Brain microvascular endothelial cell (primary cell): ENCODE measurements at regions not wholly inside any gene's neighbourhood (a gene's known extent, or its start where the extent isn't known, plus 50 kb on each side); places are given as distances from the start of the nearest gene placed in this dataset.

Source experiments
- DNase-seq: peaks from one replicate; pipeline ENCODE4 v3.0.0-alpha.2; 2020
- H3K27ac ChIP-seq: fragments of 250-450 bp; sonication (Bioruptor Pico); 2 replicates; pipeline ENCODE4 v1.5.1; 2020; ENCODE audit warnings: mild to moderate bottlenecking, moderate library complexity
- H3K27me3 ChIP-seq: fragments of 250-450 bp; sonication (Bioruptor Pico); replicated peaks from 2 replicates; pipeline ENCODE4 v1.5.1; 2020; ENCODE audit warnings: mild to moderate bottlenecking
- H3K36me3 ChIP-seq: fragments of 250-450 bp; sonication (Bioruptor Pico); replicated peaks from 2 replicates; pipeline ENCODE4 v1.5.1; 2020; ENCODE audit warnings: mild to moderate bottlenecking
- H3K4me3 ChIP-seq: 2 replicates; pipeline ENCODE4 v1.5.1; 2011; ENCODE audit warnings: low read depth, mild to moderate bottlenecking, control low read depth, low read length, moderate library complexity
- CTCF ChIP-seq: IDR thresholded peaks from 2 replicates; pipeline ENCODE4 v1.5.1; 2011; ENCODE audit warnings: low read depth, mild to moderate bottlenecking, moderate library complexity, low read length, control low read depth, inconsistent platforms; ENCODE audit errors: missing control alignments
- in situ Hi-C: cut with HindIII; loops from 2 replicates; pipeline ENCODE4 v1.10.0; 2017; ENCODE audit warnings: low sequenced_read_pairs, low pct_ligation_motif_present

GRCh38 chr1:147451628-147452027, 89.7 kb upstream of the BCL9 start:
- Histone ChIP-seq H3K4me3 (no peak overlapping the region), H3K27ac (no peak overlapping the region), H3K36me3 (no peaks in the 10 kb centered on the region), H3K27me3 (no peaks in the 10 kb centered on the region)
- TF ChIP-seq CTCF: no peak
- in situ Hi-C loops: no loop called here
- DNase-seq: no peak

- H3K27me3 ChIP-seq: no peaks in the 10 kb centered on the region
- H3K4me3 ChIP-seq: no peak overlapping the region
- in situ Hi-C loops: no loop called here
- no peak for TF ChIP-seq CTCF
- H3K27ac ChIP-seq: no peak overlapping the region
- DNase-seq: no peak
- no peaks in the 10 kb centered on the region for H3K36me3 ChIP-seq
Measured at GRCh38 chr1:147452809-147453208, 88.5 kb upstream of the BCL9 start.

GRCh38 chr1:147463022-147463421, 78.3 kb upstream of the BCL9 start:
- no peak for TF ChIP-seq CTCF
- no peak overlapping the region for H3K27ac ChIP-seq
- no peaks in the 10 kb centered on the region for H3K27me3 ChIP-seq

GRCh38 chr1:147466543-147466942, 74.8 kb upstream of the BCL9 start:
- in situ Hi-C loops: no loop called here
- Histone ChIP-seq H3K4me3 (no peak overlapping the region), H3K27me3 (no peaks in the 10 kb centered on the region), H3K27ac (no peak overlapping the region), H3K36me3 (no peaks in the 10 kb centered on the region)
- no peak for TF ChIP-seq CTCF
- no peak for DNase-seq

More at GRCh38 chr1:147463022-147463421, 78.3 kb upstream of the BCL9 start:
- Histone ChIP-seq H3K4me3 (no peak overlapping the region), H3K36me3 (no peaks in the 10 kb centered on the region)
- DNase-seq: no peak
- in situ Hi-C loops: no loop called here

- H3K27ac ChIP-seq: no peak overlapping the region
- no peaks in the 10 kb centered on the region for H3K36me3 ChIP-seq
- H3K4me3 ChIP-seq: no peak overlapping the region
- no peak for DNase-seq
- H3K27me3 ChIP-seq: no peaks in the 10 kb centered on the region
- in situ Hi-C loops: no loop called here
- no peak for TF ChIP-seq CTCF
Measured at GRCh38 chr1:147470079-147470478, 71.2 kb upstream of the BCL9 start.

GRCh38 chr1:147472489-147472888, 68.8 kb upstream of the BCL9 start:
- Histone ChIP-seq H3K4me3 (no peak overlapping the region), H3K27ac (no peak overlapping the region), H3K27me3 (no peaks in the 10 kb centered on the region), H3K36me3 (no peaks in the 10 kb centered on the region)
- DNase-seq: no peak
- in situ Hi-C loops: no loop called here
- no peak for TF ChIP-seq CTCF
